Spleen (tissue), 11 donors: ENCODE measurements at regions not wholly inside any gene's neighbourhood (a gene's known extent, or its start where the extent isn't known, plus 50 kb on each side); places are given as distances from the start of the nearest gene placed in this dataset.

ENCODE experiments used
- DNase-seq: peaks from one replicate; pipeline ENCODE4 v3.0.0-alpha.2; 2020
- H3K27ac ChIP-seq, 8 donors: fragments of 200-600 bp; sonication (generic) in 7 of 8; 1 replicate in 4 of 8; 2 replicates in 4 of 8; pipeline versions ENCODE4 v1.5.0 to v1.8.0; 2016 to 2021; ENCODE audit warnings: inconsistent platforms in 4 of 8, mild to moderate bottlenecking in 4 of 8, moderate library complexity in 1 of 8
- H3K27me3 ChIP-seq, 7 donors: fragments of 200-600 bp; sonication (generic) in 6 of 7; replicated peaks in 1 of 7; 1 replicate in 4 of 7; 2 replicates in 3 of 7; pipeline versions ENCODE4 v1.5.0 to v1.8.0; 2016 to 2021; ENCODE audit warnings: inconsistent platforms in 3 of 7, mild to moderate bottlenecking in 1 of 7
- H3K36me3 ChIP-seq, 6 donors: fragments of 200-600 bp; sonication (generic) in 5 of 6; 1 replicate in 4 of 6; 2 replicates in 2 of 6; pipeline versions ENCODE4 v1.5.0 to v1.8.0; 2016 to 2021; ENCODE audit warnings: inconsistent platforms in 2 of 6
- H3K4me1 ChIP-seq, 6 donors: fragments of 200-600 bp; sonication (generic) in 5 of 6; 1 replicate in 3 of 6; 2 replicates in 3 of 6; pipeline versions ENCODE4 v1.5.0 to v1.8.0; 2016 to 2021; ENCODE audit warnings: inconsistent platforms in 3 of 6
- H3K4me3 ChIP-seq, 8 donors: fragments of 200-600 bp; sonication (generic) in 7 of 8; 1 replicate in 4 of 8; 2 replicates in 4 of 8; pipeline versions ENCODE4 v1.5.0 to v1.8.0; 2016 to 2021; ENCODE audit warnings: inconsistent platforms in 4 of 8, mild to moderate bottlenecking in 4 of 8, moderate library complexity in 2 of 8
- H3K9me3 ChIP-seq, 8 donors: fragments of 200-600 bp; sonication (generic) in 7 of 8; 1 replicate in 4 of 8; 2 replicates in 4 of 8; pipeline versions ENCODE4 v1.5.0 to v1.8.0; 2016 to 2021; ENCODE audit warnings: inconsistent platforms in 4 of 8
- POLR2A ChIP-seq, 3 donors: fragments of 450-650 bp; IDR thresholded peaks; one replicate each; pipeline ENCODE4 v1.5.1; 2017; ENCODE audit warnings: antibody characterized with exemption in 3 of 3, mild to moderate bottlenecking in 1 of 3
- POLR2AphosphoS5 ChIP-seq, 3 donors: sonication (generic); formaldehyde crosslinking; IDR thresholded peaks; one replicate each; pipeline ENCODE4 v1.5.1; 2017; ENCODE audit warnings: antibody characterized with exemption in 3 of 3
- WGBS, 5 donors: extraction: QIAGEN DNeasy Blood & Tissue Kit in 3 of 5; methylation state at CpG; one replicate each; pipeline versions ENCODE4 v1.1.5 to v1.1.7; 2013 to 2018; 5-methylcytosine and 5-hydroxymethylcytosine counted together
- intact Hi-C: fragments of 100-400 bp; cut with DNase I; formaldehyde crosslinking; loops from one replicate; pipeline ENCODE4 v1.15.0; 2023; ENCODE audit warnings: low total_unique reads
- TF ChIP-seq, protein P1 (sequence below), 11 experiments: fragments of 200-600 bp in 7 of 11; fragments of 450-650 bp in 4 of 11; sonication (generic) in 4 of 11; IDR thresholded peaks in 8 of 11; conservative IDR thresholded peaks in 3 of 11; 1 replicate in 7 of 11; 2 replicates in 4 of 11; pipeline versions ENCODE4 v1.4.0 to v1.8.0; 2016 to 2021; ENCODE audit warnings: antibody characterized with exemption in 11 of 11, inconsistent platforms in 4 of 11, mild to moderate bottlenecking in 1 of 11
- donor health status: healthy with polysubstance abuse.
- donor health status: DM: no; HTN: no; CAD: no; lungs with moderate emphysema.
- donor health status: DM: no; HTN: no; CAD: no.
- donor health status: Bipolar disorder and iron deficiency.
- donor health status: healthy.
- donor health status: DM: no; HTN: no; CAD: no.
- donor health status: DM: yes; HTN: yes; CAD: no.

DNA sequence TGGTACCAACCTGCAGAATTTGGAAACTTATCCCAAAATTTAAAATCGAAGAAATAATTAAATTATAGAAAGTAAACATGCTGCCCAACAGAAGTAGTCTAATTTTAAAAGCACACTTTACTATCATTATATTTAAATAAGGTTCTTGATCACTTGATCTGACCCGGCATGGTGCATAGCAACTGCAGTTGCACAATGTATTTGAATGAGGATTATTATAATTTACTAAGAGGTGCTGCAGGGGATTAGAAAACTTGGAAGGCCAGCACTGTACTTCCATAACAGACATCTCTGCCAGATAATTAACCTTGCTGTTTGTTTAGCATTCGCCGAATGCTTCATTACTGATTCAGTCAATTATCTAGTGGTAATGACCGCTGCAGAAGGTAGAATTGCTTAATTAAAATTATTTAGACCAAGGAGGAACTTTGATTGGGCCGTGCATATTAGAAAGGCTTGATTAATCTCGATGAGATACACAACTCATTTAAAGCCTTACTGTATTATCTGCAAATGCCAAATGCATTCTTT is 971.6 kb downstream of the ZPLD1 start:
- Histone ChIP-seq H3K27me3 (no peaks in the 10 kb centered on the region), H3K9me3 (no peaks in the 10 kb centered on the region), H3K27ac (no peak overlapping the region), H3K4me3 (no peak overlapping the region), H3K4me1 (no peaks in the 10 kb centered on the region), H3K36me3 (no peaks in the 10 kb centered on the region)
- 78 to 93% (median 86%) methylated on average over 7 of the region's 7 CpGs for WGBS, 5 donors
- TF ChIP-seq POLR2AphosphoS5 (IDR thresholded peaks at IDR 0.05), result no peak
- TF ChIP-seq POLR2A (IDR thresholded peaks at IDR 0.05), result no peak
- TF ChIP-seq, protein P1, sequence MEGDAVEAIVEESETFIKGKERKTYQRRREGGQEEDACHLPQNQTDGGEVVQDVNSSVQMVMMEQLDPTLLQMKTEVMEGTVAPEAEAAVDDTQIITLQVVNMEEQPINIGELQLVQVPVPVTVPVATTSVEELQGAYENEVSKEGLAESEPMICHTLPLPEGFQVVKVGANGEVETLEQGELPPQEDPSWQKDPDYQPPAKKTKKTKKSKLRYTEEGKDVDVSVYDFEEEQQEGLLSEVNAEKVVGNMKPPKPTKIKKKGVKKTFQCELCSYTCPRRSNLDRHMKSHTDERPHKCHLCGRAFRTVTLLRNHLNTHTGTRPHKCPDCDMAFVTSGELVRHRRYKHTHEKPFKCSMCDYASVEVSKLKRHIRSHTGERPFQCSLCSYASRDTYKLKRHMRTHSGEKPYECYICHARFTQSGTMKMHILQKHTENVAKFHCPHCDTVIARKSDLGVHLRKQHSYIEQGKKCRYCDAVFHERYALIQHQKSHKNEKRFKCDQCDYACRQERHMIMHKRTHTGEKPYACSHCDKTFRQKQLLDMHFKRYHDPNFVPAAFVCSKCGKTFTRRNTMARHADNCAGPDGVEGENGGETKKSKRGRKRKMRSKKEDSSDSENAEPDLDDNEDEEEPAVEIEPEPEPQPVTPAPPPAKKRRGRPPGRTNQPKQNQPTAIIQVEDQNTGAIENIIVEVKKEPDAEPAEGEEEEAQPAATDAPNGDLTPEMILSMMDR (IDR thresholded peaks at IDR 0.05 in 8 of 11, conservative IDR thresholded peaks at IDR 0.05 in 3 of 11), result no peak
- intact Hi-C loops, result no loop called here
- no peak for DNase-seq

GRCh38 chr3:103410231-103410630 is 975.4 kb downstream of the ZPLD1 start:
- DNase-seq, result peak; percentile 53
- no peaks in the 10 kb centered on the region for H3K4me1 ChIP-seq
- H3K27ac ChIP-seq, result no peak overlapping the region
- no peak overlapping the region for H3K4me3 ChIP-seq
- H3K36me3 ChIP-seq, result no peaks in the 10 kb centered on the region
- TF ChIP-seq, protein P1 (IDR thresholded peaks at IDR 0.05 in 8 of 11, conservative IDR thresholded peaks at IDR 0.05 in 3 of 11), result peak in 1 of 11 experiments; percentile 8
- TF ChIP-seq POLR2A (IDR thresholded peaks at IDR 0.05), result no peak
- H3K9me3 ChIP-seq, result no peaks in the 10 kb centered on the region
- 70 to 89% (median 76%) methylated on average over 13 to 17 of the region's 17 CpGs for WGBS, 5 donors
- no peaks in the 10 kb centered on the region for H3K27me3 ChIP-seq
- intact Hi-C loops, result no loop called here

- Histone ChIP-seq H3K4me1 (no peaks in the 10 kb centered on the region), H3K4me3 (no peak overlapping the region), H3K27me3 (no peaks in the 10 kb centered on the region), H3K27ac (no peak overlapping the region), H3K36me3 (no peaks in the 10 kb centered on the region), H3K9me3 (peaks cover 0 to 10% (median 0%) of the 10 kb centered on the region in 8 donors)
- WGBS, 5 donors, result 80 to 87% (median 83%) methylated on average over 3 of the region's 3 CpGs
- no peak for TF ChIP-seq POLR2A (IDR thresholded peaks at IDR 0.05)
- no peak for TF ChIP-seq POLR2AphosphoS5 (IDR thresholded peaks at IDR 0.05)
- TF ChIP-seq, protein P1 (IDR thresholded peaks at IDR 0.05 in 8 of 11, conservative IDR thresholded peaks at IDR 0.05 in 3 of 11), result no peak
- no peak for DNase-seq
- intact Hi-C loops, result no loop called here
These were observed 986.6 kb downstream of the ZPLD1 start for GRCh38 chr3:103421460-103421859.

- DNase-seq, result no peak
- WGBS, 5 donors, result 79 to 83% (median 83%) methylated on average over 4 of the region's 4 CpGs
- TF ChIP-seq POLR2AphosphoS5 (IDR thresholded peaks at IDR 0.05), result no peak
- TF ChIP-seq, protein P1 (IDR thresholded peaks at IDR 0.05 in 8 of 11, conservative IDR thresholded peaks at IDR 0.05 in 3 of 11), result no peak
- TF ChIP-seq POLR2A (IDR thresholded peaks at IDR 0.05), result no peak
- no peak overlapping the region for H3K27ac ChIP-seq
- H3K9me3 ChIP-seq, result peaks cover 0 to 18% (median 8%) of the 10 kb centered on the region in 8 donors
- H3K27me3 ChIP-seq, result no peaks in the 10 kb centered on the region
- intact Hi-C loops, result no loop called here
- H3K4me1 ChIP-seq, result no peaks in the 10 kb centered on the region
- H3K36me3 ChIP-seq, result no peaks in the 10 kb centered on the region
- H3K4me3 ChIP-seq, result no peak overlapping the region
These were observed 1003.1 kb downstream of the ZPLD1 start for GRCh38 chr3:103437883-103438282.
